ENCODE measurements at regions not wholly inside any gene's neighbourhood (a gene's known extent, or its start where the extent isn't known, plus 50 kb on each side); places are given as distances from the start of the nearest gene placed in this dataset.

GRCh38 chr3:76699846-76700245, 340.1 kb upstream of the ROBO2 start:
- Histone ChIP-seq H2AK5ac (ENCODE audit: low read length) (no peak overlapping the region), H3K14ac (ENCODE audit: low read length) (no peak overlapping the region), H3K23ac (ENCODE audit: low read length) (no peak overlapping the region), H2BK5ac (ENCODE audit: low read depth, low read length, poor library complexity) (no peak overlapping the region), H4K8ac (ENCODE audit: low read depth, low read length) (no peak overlapping the region), H3K4me1 (ENCODE audit: control insufficient read depth in 1 of 2, insufficient read depth in 2 of 2, low read length in 2 of 2) (no peaks in the 10 kb centered on the region), H3K36me3 (ENCODE audit: control insufficient read depth in 1 of 2, insufficient read depth in 2 of 2, low read length in 2 of 2) (no peaks in the 10 kb centered on the region), H2AFZ (ENCODE audit: insufficient read depth, low read length, poor library complexity) (no peak overlapping the region), H3K27ac (ENCODE audit: low read depth, low read length) (no peak overlapping the region), H2BK120ac (ENCODE audit: insufficient read depth, low read length, poor library complexity) (no peak overlapping the region), H3K4ac (ENCODE audit: low read depth, low read length) (no peak overlapping the region), H4K91ac (ENCODE audit: low read depth, low read length) (no peak overlapping the region), H3K4me2 (ENCODE audit: low read length) (no peak overlapping the region), H2BK12ac (ENCODE audit: low read length) (no peak overlapping the region), H3K9ac (ENCODE audit: low read length) (no peak overlapping the region), H3K9me3 (ENCODE audit: insufficient read depth, low read depth, low read length) (no peaks in the 10 kb centered on the region), H3K79me1 (ENCODE audit: low read length) (no peaks in the 10 kb centered on the region), H4K12ac (ENCODE audit: low read depth, low read length) (no peak overlapping the region), H3K27me3 (ENCODE audit: insufficient read depth, low read length) (no peaks in the 10 kb centered on the region), H3K4me3 (ENCODE audit: low read depth, low read length) (no peak overlapping the region), H3K18ac (ENCODE audit: low read length) (no peak overlapping the region), H3K79me2 (ENCODE audit: control insufficient read depth, insufficient read depth, low read length, poor library complexity) (no peaks in the 10 kb centered on the region)
- DNase-seq = no peak
- no CpG with 5 or more reads among the region's 1 CpG for WGBS (ENCODE audit: extremely low coverage, insufficient coverage, insufficient read length)

DNA sequence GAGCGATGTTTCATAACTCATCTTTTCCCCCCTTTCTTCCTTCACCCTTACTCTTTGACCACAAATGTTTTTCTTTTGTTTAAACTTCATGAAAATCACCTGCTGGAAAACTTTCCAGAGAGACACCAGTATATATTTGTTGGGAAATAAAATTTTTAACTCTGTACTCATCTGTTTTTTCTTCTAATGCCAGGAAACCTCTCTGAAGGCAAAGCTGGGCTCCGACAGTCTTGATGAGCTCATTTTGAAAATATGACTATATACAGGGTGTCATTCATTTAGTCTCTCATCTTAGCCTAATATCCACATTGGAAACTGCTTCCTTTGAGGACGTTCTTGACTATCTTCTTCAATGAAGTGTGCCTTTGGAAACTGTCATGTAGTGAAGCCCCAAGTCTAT, 339.6 kb upstream of the ROBO2 start:
- H3K79me1 ChIP-seq (ENCODE audit: low read length) = no peaks in the 10 kb centered on the region
- no peak overlapping the region for H2AK5ac ChIP-seq (ENCODE audit: low read length)
- no peak overlapping the region for H3K4me3 ChIP-seq (ENCODE audit: low read depth, low read length)
- no peak for DNase-seq
- H2BK120ac ChIP-seq (ENCODE audit: insufficient read depth, low read length, poor library complexity) = no peak overlapping the region
- H3K27me3 ChIP-seq (ENCODE audit: insufficient read depth, low read length) = no peaks in the 10 kb centered on the region
- no peak overlapping the region for H3K23ac ChIP-seq (ENCODE audit: low read length)
- no CpG with 5 or more reads among the region's 3 CpGs for WGBS (ENCODE audit: extremely low coverage, insufficient coverage, insufficient read length)
- no peak overlapping the region for H4K8ac ChIP-seq (ENCODE audit: low read depth, low read length)
- no peak overlapping the region for H3K14ac ChIP-seq (ENCODE audit: low read length)
- H2BK12ac ChIP-seq (ENCODE audit: low read length) = no peak overlapping the region
- H3K36me3 ChIP-seq (ENCODE audit: control insufficient read depth in 1 of 2, insufficient read depth in 2 of 2, low read length in 2 of 2) = no peaks in the 10 kb centered on the region
- no peaks in the 10 kb centered on the region for H3K79me2 ChIP-seq (ENCODE audit: control insufficient read depth, insufficient read depth, low read length, poor library complexity)
- H4K91ac ChIP-seq (ENCODE audit: low read depth, low read length) = no peak overlapping the region
- H3K9me3 ChIP-seq (ENCODE audit: insufficient read depth, low read depth, low read length) = no peaks in the 10 kb centered on the region
- no peaks in the 10 kb centered on the region for H3K4me1 ChIP-seq (ENCODE audit: control insufficient read depth in 1 of 2, insufficient read depth in 2 of 2, low read length in 2 of 2)
- no peak overlapping the region for H4K12ac ChIP-seq (ENCODE audit: low read depth, low read length)
- H2BK5ac ChIP-seq (ENCODE audit: low read depth, low read length, poor library complexity) = no peak overlapping the region
- no peak overlapping the region for H3K4me2 ChIP-seq (ENCODE audit: low read length)
- H3K27ac ChIP-seq (ENCODE audit: low read depth, low read length) = no peak overlapping the region
- no peak overlapping the region for H2AFZ ChIP-seq (ENCODE audit: insufficient read depth, low read length, poor library complexity)
- no peak overlapping the region for H3K4ac ChIP-seq (ENCODE audit: low read depth, low read length)
- no peak overlapping the region for H3K18ac ChIP-seq (ENCODE audit: low read length)
- no peak overlapping the region for H3K9ac ChIP-seq (ENCODE audit: low read length)

DNA sequence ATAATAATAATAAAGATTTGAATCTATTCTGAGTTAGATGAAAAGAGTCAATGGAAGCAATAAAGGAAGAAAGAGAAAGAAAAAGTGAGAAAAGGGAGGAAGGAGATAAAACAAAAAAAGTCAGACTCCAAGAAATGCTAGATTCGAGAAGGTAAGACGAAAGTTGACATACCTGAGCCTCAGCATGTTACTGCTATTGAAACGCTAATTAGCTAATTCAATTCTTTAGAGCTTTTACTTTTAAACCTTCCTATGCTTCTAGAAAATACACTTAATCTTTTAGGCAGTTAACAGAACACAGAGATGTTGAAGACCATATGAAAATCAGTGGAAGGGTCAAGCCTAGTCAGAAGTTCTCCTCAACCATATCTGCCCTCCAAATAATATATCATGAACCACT, 337.2 kb upstream of the ROBO2 start:
- no peaks in the 10 kb centered on the region for H3K9me3 ChIP-seq (ENCODE audit: insufficient read depth, low read depth, low read length)
- H3K9ac ChIP-seq (ENCODE audit: low read length) = no peak overlapping the region
- H4K12ac ChIP-seq (ENCODE audit: low read depth, low read length) = no peak overlapping the region
- H2BK120ac ChIP-seq (ENCODE audit: insufficient read depth, low read length, poor library complexity) = no peak overlapping the region
- no peaks in the 10 kb centered on the region for H3K79me2 ChIP-seq (ENCODE audit: control insufficient read depth, insufficient read depth, low read length, poor library complexity)
- H3K4me1 ChIP-seq (ENCODE audit: control insufficient read depth in 1 of 2, insufficient read depth in 2 of 2, low read length in 2 of 2) = no peaks in the 10 kb centered on the region
- no CpG with 5 or more reads among the region's 3 CpGs for WGBS (ENCODE audit: extremely low coverage, insufficient coverage, insufficient read length)
- H2AK5ac ChIP-seq (ENCODE audit: low read length) = no peak overlapping the region
- no peak overlapping the region for H4K91ac ChIP-seq (ENCODE audit: low read depth, low read length)
- no peak overlapping the region for H3K4ac ChIP-seq (ENCODE audit: low read depth, low read length)
- no peaks in the 10 kb centered on the region for H3K27me3 ChIP-seq (ENCODE audit: insufficient read depth, low read length)
- no peak overlapping the region for H2BK12ac ChIP-seq (ENCODE audit: low read length)
- H4K8ac ChIP-seq (ENCODE audit: low read depth, low read length) = no peak overlapping the region
- no peak overlapping the region for H3K27ac ChIP-seq (ENCODE audit: low read depth, low read length)
- no peak overlapping the region for H3K4me2 ChIP-seq (ENCODE audit: low read length)
- no peak overlapping the region for H3K4me3 ChIP-seq (ENCODE audit: low read depth, low read length)
- H2BK5ac ChIP-seq (ENCODE audit: low read depth, low read length, poor library complexity) = no peak overlapping the region
- no peak overlapping the region for H3K23ac ChIP-seq (ENCODE audit: low read length)
- H3K18ac ChIP-seq (ENCODE audit: low read length) = no peak overlapping the region
- no peaks in the 10 kb centered on the region for H3K79me1 ChIP-seq (ENCODE audit: low read length)
- H3K14ac ChIP-seq (ENCODE audit: low read length) = no peak overlapping the region
- no peaks in the 10 kb centered on the region for H3K36me3 ChIP-seq (ENCODE audit: control insufficient read depth in 1 of 2, insufficient read depth in 2 of 2, low read length in 2 of 2)
- no peak for DNase-seq
- no peak overlapping the region for H2AFZ ChIP-seq (ENCODE audit: insufficient read depth, low read length, poor library complexity)

DNA sequence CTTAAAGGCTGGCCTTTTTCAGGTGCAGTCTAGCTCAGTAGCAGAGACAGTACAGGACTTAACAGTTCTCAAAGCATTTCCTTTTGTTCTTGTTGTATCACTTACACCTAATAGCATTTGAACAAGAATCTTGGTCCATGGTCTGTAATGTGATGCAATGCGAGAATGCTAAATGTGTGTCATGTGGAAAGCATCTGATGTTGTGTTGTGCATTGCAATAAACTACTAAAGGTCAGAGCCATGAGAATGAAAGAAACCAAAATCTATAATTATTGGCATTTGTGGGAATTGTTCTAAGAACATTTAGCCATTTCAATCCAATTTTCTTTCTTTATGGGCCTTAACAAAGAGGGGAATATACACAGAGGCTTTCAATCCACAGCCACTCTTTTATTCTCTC, 324.5 kb upstream of the ROBO2 start:
- no peaks in the 10 kb centered on the region for H3K79me2 ChIP-seq (ENCODE audit: control insufficient read depth, insufficient read depth, low read length, poor library complexity)
- no peak overlapping the region for H2BK5ac ChIP-seq (ENCODE audit: low read depth, low read length, poor library complexity)
- H3K79me1 ChIP-seq (ENCODE audit: low read length) = no peaks in the 10 kb centered on the region
- no peak overlapping the region for H2BK120ac ChIP-seq (ENCODE audit: insufficient read depth, low read length, poor library complexity)
- H3K18ac ChIP-seq (ENCODE audit: low read length) = no peak overlapping the region
- H4K12ac ChIP-seq (ENCODE audit: low read depth, low read length) = no peak overlapping the region
- no peak overlapping the region for H3K14ac ChIP-seq (ENCODE audit: low read length)
- no peak overlapping the region for H3K23ac ChIP-seq (ENCODE audit: low read length)
- H3K9ac ChIP-seq (ENCODE audit: low read length) = no peak overlapping the region
- no peak overlapping the region for H3K27ac ChIP-seq (ENCODE audit: low read depth, low read length)
- H3K36me3 ChIP-seq (ENCODE audit: control insufficient read depth in 1 of 2, insufficient read depth in 2 of 2, low read length in 2 of 2) = no peaks in the 10 kb centered on the region
- no peaks in the 10 kb centered on the region for H3K9me3 ChIP-seq (ENCODE audit: insufficient read depth, low read depth, low read length)
- no peak for DNase-seq
- WGBS (ENCODE audit: extremely low coverage, insufficient coverage, insufficient read length) = no CpG with 5 or more reads among the region's 1 CpG
- H3K4ac ChIP-seq (ENCODE audit: low read depth, low read length) = no peak overlapping the region
- H3K4me3 ChIP-seq (ENCODE audit: low read depth, low read length) = no peak overlapping the region
- H3K4me1 ChIP-seq (ENCODE audit: control insufficient read depth in 1 of 2, insufficient read depth in 2 of 2, low read length in 2 of 2) = no peaks in the 10 kb centered on the region
- no peak overlapping the region for H2AK5ac ChIP-seq (ENCODE audit: low read length)
- no peak overlapping the region for H4K8ac ChIP-seq (ENCODE audit: low read depth, low read length)
- no peak overlapping the region for H2AFZ ChIP-seq (ENCODE audit: insufficient read depth, low read length, poor library complexity)
- no peak overlapping the region for H3K4me2 ChIP-seq (ENCODE audit: low read length)
- H2BK12ac ChIP-seq (ENCODE audit: low read length) = no peak overlapping the region
- no peaks in the 10 kb centered on the region for H3K27me3 ChIP-seq (ENCODE audit: insufficient read depth, low read length)
- H4K91ac ChIP-seq (ENCODE audit: low read depth, low read length) = no peak overlapping the region
